ENCODE measurements at regions not wholly inside any gene's neighbourhood (a gene's known extent, or its start where the extent isn't known, plus 50 kb on each side); places are given as distances from the start of the nearest gene placed in this dataset.

GRCh38 chr1:37387854-37388253 lies 86.5 kb upstream of the ZC3H12A start:
- POLR2A ChIA-PET, result no interaction called here
- DNase-seq (no peak), ATAC-seq (no peak)
- H3K4me1 Mint-ChIP-seq (ENCODE audit: low read depth), result no peaks in the 10 kb centered on the region
- no peak for TF ChIP-seq CTCF (IDR thresholded peaks at IDR 0.05)
- H3K27ac Mint-ChIP-seq, result no peak overlapping the region
- CTCF ChIA-PET, result no interaction called here
- no peak overlapping the region for H3K4me3 Mint-ChIP-seq
- intact Hi-C loops (cut with micrococcal nuclease), result no loop called here
- H3K36me3 Mint-ChIP-seq (ENCODE audit: low read depth), result no peaks in the 10 kb centered on the region
- H3K9me3 Mint-ChIP-seq, result no peaks in the 10 kb centered on the region
- H3K27me3 Mint-ChIP-seq, result peaks cover 9% of the 10 kb centered on the region

GRCh38 chr1:37389327-37389726 lies 85.1 kb upstream of the ZC3H12A start:
- Mint-ChIP-seq H3K4me1 (ENCODE audit: low read depth) (no peaks in the 10 kb centered on the region), H3K9me3 (no peaks in the 10 kb centered on the region), H3K27ac (no peak overlapping the region), H3K27me3 (peaks cover 10% of the 10 kb centered on the region), H3K4me3 (no peak overlapping the region), H3K36me3 (ENCODE audit: low read depth) (no peaks in the 10 kb centered on the region)
- no peak for TF ChIP-seq CTCF (IDR thresholded peaks at IDR 0.05)
- POLR2A ChIA-PET, result no interaction called here
- intact Hi-C loops (cut with micrococcal nuclease), result no loop called here
- CTCF ChIA-PET, result no interaction called here
- DNase-seq, result no peak
- ATAC-seq, result no peak

- intact Hi-C loops (cut with micrococcal nuclease), result no loop called here
- ChIA-PET CTCF (no interaction called here), POLR2A (no interaction called here)
- ATAC-seq (no peak), DNase-seq (no peak)
- no peak overlapping the region for H3K4me3 Mint-ChIP-seq
- no peak for TF ChIP-seq CTCF (IDR thresholded peaks at IDR 0.05)
- no peaks in the 10 kb centered on the region for H3K9me3 Mint-ChIP-seq
- H3K27me3 Mint-ChIP-seq, result peaks cover 23% of the 10 kb centered on the region
- H3K4me1 Mint-ChIP-seq (ENCODE audit: low read depth), result no peaks in the 10 kb centered on the region
- H3K36me3 Mint-ChIP-seq (ENCODE audit: low read depth), result no peaks in the 10 kb centered on the region
- no peak overlapping the region for H3K27ac Mint-ChIP-seq
These were observed 83.0 kb upstream of the ZC3H12A start for GRCh38 chr1:37391211-37392011.

- Mint-ChIP-seq H3K9me3 (no peaks in the 10 kb centered on the region), H3K4me1 (ENCODE audit: low read depth) (no peaks in the 10 kb centered on the region), H3K27ac (no peak overlapping the region), H3K4me3 (no peak overlapping the region), H3K36me3 (ENCODE audit: low read depth) (no peaks in the 10 kb centered on the region), H3K27me3 (peaks cover 25% of the 10 kb centered on the region)
- CTCF ChIA-PET, result no interaction called here
- no peak for TF ChIP-seq CTCF (IDR thresholded peaks at IDR 0.05)
- POLR2A ChIA-PET, result no interaction called here
- intact Hi-C loops (cut with micrococcal nuclease), result no loop called here
- ATAC-seq (no peak), DNase-seq (no peak)
These were observed 82.3 kb upstream of the ZC3H12A start for GRCh38 chr1:37392051-37392450.

GRCh38 chr1:37393173-37394120 lies 80.9 kb upstream of the ZC3H12A start:
- no peaks in the 10 kb centered on the region for H3K4me1 Mint-ChIP-seq (ENCODE audit: low read depth)
- peaks cover 27% of the 10 kb centered on the region for H3K27me3 Mint-ChIP-seq
- ChIA-PET POLR2A (no interaction called here), CTCF (interaction anchor here (0.7 kb wide), 1 partner anchor 41 kb away, joined by 3 read pairs; no protein-coding TSS in a partner anchor)
- no peaks in the 10 kb centered on the region for H3K9me3 Mint-ChIP-seq
- TF ChIP-seq CTCF (IDR thresholded peaks at IDR 0.05), result no peak
- H3K4me3 Mint-ChIP-seq, result no peak overlapping the region
- DNase-seq (no peak), ATAC-seq (no peak)
- H3K27ac Mint-ChIP-seq, result no peak overlapping the region
- H3K36me3 Mint-ChIP-seq (ENCODE audit: low read depth), result no peaks in the 10 kb centered on the region
- intact Hi-C loops (cut with micrococcal nuclease), result no loop called here
